ENCODE measurements at regions not wholly inside any gene's neighbourhood (a gene's known extent, or its start where the extent isn't known, plus 50 kb on each side); places are given as distances from the start of the nearest gene placed in this dataset.

- no peak for TF ChIP-seq POLR2A (IDR thresholded peaks at IDR 0.05; ENCODE audit: low read length)
- no peak for TF ChIP-seq GATA1 (IDR thresholded peaks at IDR 0.05; ENCODE audit: low read depth, low read length)
Measured at GRCh38 chr4:60863442-60863841, 336.7 kb upstream of the ADGRL3 start.

Data from erythroblast (primary cell).